GM12878 (cell line): ENCODE measurements at regions not wholly inside any gene's neighbourhood (a gene's known extent, or its start where the extent isn't known, plus 50 kb on each side); places are given as distances from the start of the nearest gene placed in this dataset.

Experiments used
- ATAC-seq: fragments of 200-7000 bp; cut with Tn5 transposase; 3 replicates; pipeline ENCODE4 v1.9.1; 2020; ENCODE audit warnings: mild to moderate bottlenecking, moderate library complexity
- BruUV-seq: library from RNA; stranded (reverse); fragments of 400-500 nt; replicated peaks from 2 replicates; lab custom pipeline; 2021; lab: Mats Ljungman, UMichigan
- CTCF ChIA-PET: fragments of 300-600 bp; sonication (Branson Sonifier 250); formaldehyde crosslinking; extraction: SDS; loops from one replicate; lab custom pipeline; 2021; ENCODE audit warnings: inconsistent platforms; lab: Yijun Ruan, JAX
- POLR2A ChIA-PET: fragments of 350-600 bp; formaldehyde crosslinking; extraction: SDS; loops from one replicate; lab custom pipeline; 2021; ENCODE audit warnings: inconsistent platforms; lab: Charles Lee
- RAD21 ChIA-PET: fragments of 300-600 bp; sonication (Branson Sonifier 250); formaldehyde crosslinking; loops from one replicate; lab custom pipeline; 2023; ENCODE audit warnings: antibody characterized with exemption; ENCODE audit not compliant: unreplicated experiment; lab: Charles Lee
- SMC1A ChIA-PET: fragments of 300-600 bp; sonication (Branson Sonifier 250); formaldehyde crosslinking; loops from one replicate; lab custom pipeline; 2023; ENCODE audit not compliant: unreplicated experiment, uncharacterized antibody; lab: Charles Lee
- DNase-seq: peaks from one replicate; pipeline ENCODE4 v3.0.0-alpha.2; 2011; ENCODE audit warnings: low read depth, low spot score
- FAIRE-seq: peaks from 3 replicates; lab custom pipeline; 2011; peaks lifted over from hg19 to GRCh38; lab: Jason Lieb, UNC
- H2AFZ ChIP-seq: 2 replicates; pipeline ENCODE4 v1.6.0; 2011; ENCODE audit warnings: low read depth, low read length, control low read depth; ENCODE audit not compliant: control insufficient read depth
- H3K27ac ChIP-seq: 2 replicates; pipeline ENCODE4 v1.5.1; 2011; ENCODE audit warnings: control low read depth; ENCODE audit not compliant: control insufficient read depth, insufficient read depth
- H3K27me3 ChIP-seq, 2 experiments: replicated peaks in 1 of 2; 2 replicates each; pipeline versions ENCODE4 v1.6.0 to v1.6.1; 2011; ENCODE audit warnings: low read length in 1 of 2; ENCODE audit not compliant: control insufficient read depth in 2 of 2, insufficient read depth in 2 of 2
- H3K36me3 ChIP-seq, 2 experiments: 2 replicates each; pipeline ENCODE4 v1.5.1; 2011; ENCODE audit warnings: low read length in 1 of 2; ENCODE audit not compliant: control insufficient read depth in 2 of 2, insufficient read depth in 2 of 2
- H3K4me1 ChIP-seq: 2 replicates; pipeline ENCODE4 v1.6.1; 2011; ENCODE audit warnings: mild to moderate bottlenecking, low read length, moderate library complexity, mixed read lengths; ENCODE audit not compliant: control insufficient read depth, insufficient read depth
- H3K4me2 ChIP-seq: 2 replicates; pipeline ENCODE4 v1.6.0; 2011; ENCODE audit warnings: control low read depth; ENCODE audit not compliant: control insufficient read depth, insufficient read depth
- H3K4me3 ChIP-seq: fragments of 200-600 bp; sonication (generic); 2 replicates; pipeline ENCODE4 v1.5.1; 2016
- H3K79me2 ChIP-seq: 2 replicates; pipeline ENCODE4 v1.6.0; 2011; ENCODE audit warnings: low read length; ENCODE audit not compliant: control insufficient read depth, insufficient read depth
- H3K9ac ChIP-seq: 2 replicates; pipeline ENCODE4 v1.8.0; 2011; ENCODE audit warnings: low read length, control low read depth, mixed read lengths; ENCODE audit not compliant: control insufficient read depth, insufficient read depth
- H3K9me3 ChIP-seq: replicated peaks from 3 replicates; pipeline ENCODE4 v1.5.1; 2011; ENCODE audit warnings: mild to moderate bottlenecking, low read length; ENCODE audit not compliant: control insufficient read depth, insufficient read depth
- H4K20me1 ChIP-seq: 2 replicates; pipeline ENCODE4 v1.6.0; 2011; ENCODE audit not compliant: control insufficient read depth, insufficient read depth
- CREM ChIP-seq: IDR thresholded peaks from 2 replicates; pipeline ENCODE4 v1.6.1; 2014; ENCODE audit warnings: antibody characterized with exemption, low read depth
- HDAC2 ChIP-seq: fragments of 200-600 bp; sonication (generic); IDR thresholded peaks from 2 replicates; pipeline ENCODE4 v1.6.1; 2017
- MTA3 ChIP-seq: IDR thresholded peaks from 2 replicates; pipeline ENCODE4 v1.6.1; 2012; ENCODE audit warnings: low read length, inconsistent platforms, borderline replicate concordance
- NFXL1 ChIP-seq: fragments of 450-650 bp; IDR thresholded peaks from 2 replicates; pipeline ENCODE4 v1.6.1; 2017; ENCODE audit warnings: antibody characterized with exemption, mild to moderate bottlenecking, borderline replicate concordance
- PML ChIP-seq: IDR thresholded peaks from 2 replicates; pipeline ENCODE4 v1.6.1; 2012; ENCODE audit warnings: low read length, inconsistent platforms
- POLR2AphosphoS2 ChIP-seq: IDR thresholded peaks from 2 replicates; pipeline ENCODE4 v1.6.1; 2011; ENCODE audit warnings: low read depth, mild to moderate bottlenecking, low read length, improper control_type of control experiment, moderate library complexity
- POLR2AphosphoS5 ChIP-seq: IDR thresholded peaks from 2 replicates; pipeline ENCODE4 v1.6.1; 2011; ENCODE audit warnings: mild to moderate bottlenecking, low read length, inconsistent platforms
- POU2F2 ChIP-seq: IDR thresholded peaks from 3 replicates; pipeline ENCODE4 v1.6.1; 2011; ENCODE audit warnings: low read depth, mild to moderate bottlenecking, low read length, borderline replicate concordance
- RAD21 ChIP-seq: IDR thresholded peaks from 2 replicates; pipeline ENCODE4 v1.6.1; 2011; ENCODE audit warnings: mild to moderate bottlenecking, low read depth, low read length, moderate library complexity; ENCODE audit not compliant: insufficient read depth
- RELB ChIP-seq: fragments of 450-650 bp; IDR thresholded peaks from 2 replicates; pipeline ENCODE4 v1.6.1; 2017; ENCODE audit warnings: low read depth, mild to moderate bottlenecking, moderate library complexity
- SMC3 ChIP-seq: IDR thresholded peaks from 2 replicates; pipeline ENCODE4 v1.6.1; 2011; ENCODE audit warnings: low read length, improper control_type of control experiment, borderline replicate concordance
- YY1 ChIP-seq: IDR thresholded peaks from 2 replicates; pipeline ENCODE4 v1.6.1; 2011; ENCODE audit warnings: low read depth, mild to moderate bottlenecking, low read length
- ZBTB40 ChIP-seq: fragments of 450-650 bp; IDR thresholded peaks from 2 replicates; pipeline ENCODE4 v1.6.1; 2016; ENCODE audit warnings: mild to moderate bottlenecking, moderate library complexity, borderline replicate concordance
- ZNF687 ChIP-seq: fragments of 450-650 bp; IDR thresholded peaks from 2 replicates; pipeline ENCODE4 v1.6.1; 2017; ENCODE audit warnings: mild to moderate bottlenecking, moderate library complexity
- WGBS: methylation state at CpG from one replicate; pipeline ENCODE4 v1.1.6; 2016; ENCODE audit warnings: low lambda C conversion rate; ENCODE audit not compliant: insufficient replicate concordance, insufficient coverage; ENCODE audit errors: missing lambda C conversion rate; 5-methylcytosine and 5-hydroxymethylcytosine counted together
- in situ Hi-C: fragments of 300-500 bp; cut with MboI; formaldehyde crosslinking; loops from 9 replicates; pipeline ENCODE4 v1.14.3; 2018; ENCODE audit warnings: mixed read lengths
- intact Hi-C: fragments of 100-400 bp; cut with micrococcal nuclease; formaldehyde crosslinking; loops from one replicate; pipeline ENCODE4 v1.14.2; 2022; ENCODE audit not compliant: unreplicated experiment
- TF ChIP-seq, protein P1 (sequence below): fragments of 450-650 bp; IDR thresholded peaks from 2 replicates; pipeline ENCODE4 v1.6.1; 2014; ENCODE audit warnings: mild to moderate bottlenecking

GRCh38 chr1:188582911-188583532 is 1754.3 kb downstream of the PLA2G4A start:
- Histone ChIP-seq H4K20me1 (no peaks in the 10 kb centered on the region), H3K27ac (no peak overlapping the region), H3K4me3 (no peak overlapping the region), H3K9me3 (no peaks in the 10 kb centered on the region), H3K9ac (no peak overlapping the region), H3K27me3 (no peaks in the 10 kb centered on the region), H3K36me3 (no peaks in the 10 kb centered on the region), H2AFZ (no peak overlapping the region), H3K79me2 (no peaks in the 10 kb centered on the region), H3K4me2 (no peak overlapping the region), H3K4me1 (no peaks in the 10 kb centered on the region)
- BruUV-seq: no TSS peak
- ChIA-PET POLR2A (no interaction called here), SMC1A (no interaction called here), RAD21 (no interaction called here), CTCF (no interaction called here)
- in situ Hi-C loops (no loop called here), intact Hi-C loops (no loop called here)
- TF ChIP-seq CREM (no peak), ZBTB40 (no peak), PML (no peak), MTA3 (no peak), SMC3 (no peak), YY1 (no peak), POLR2AphosphoS5 (no peak), ZNF687 (no peak), HDAC2 (no peak), RELB (no peak), NFXL1 (no peak), RAD21 (no peak), POU2F2 (no peak), POLR2AphosphoS2 (no peak)
- TF ChIP-seq, protein P1, sequence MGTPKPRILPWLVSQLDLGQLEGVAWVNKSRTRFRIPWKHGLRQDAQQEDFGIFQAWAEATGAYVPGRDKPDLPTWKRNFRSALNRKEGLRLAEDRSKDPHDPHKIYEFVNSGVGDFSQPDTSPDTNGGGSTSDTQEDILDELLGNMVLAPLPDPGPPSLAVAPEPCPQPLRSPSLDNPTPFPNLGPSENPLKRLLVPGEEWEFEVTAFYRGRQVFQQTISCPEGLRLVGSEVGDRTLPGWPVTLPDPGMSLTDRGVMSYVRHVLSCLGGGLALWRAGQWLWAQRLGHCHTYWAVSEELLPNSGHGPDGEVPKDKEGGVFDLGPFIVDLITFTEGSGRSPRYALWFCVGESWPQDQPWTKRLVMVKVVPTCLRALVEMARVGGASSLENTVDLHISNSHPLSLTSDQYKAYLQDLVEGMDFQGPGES: no peak
- ATAC-seq (no peak), FAIRE-seq (no peak), DNase-seq (no peak)
- 4% methylated on average over 2 of the region's 2 CpGs for WGBS
